Left hindlimb (tissue), 1 donor: ENCODE measurements at regions not wholly inside any gene's neighbourhood (a gene's known extent, or its start where the extent isn't known, plus 50 kb on each side); places are given as distances from the start of the nearest gene placed in this dataset.
"Not testable (repeated sequence)": the region's sequence is repeated elsewhere in the genome, so short reads cannot be mapped to it uniquely, and the experiment has no call there.

ENCODE experiments used
- DNase-seq: peaks from one replicate; pipeline ENCODE4 v3.0.0-alpha.2; 2018

DNA sequence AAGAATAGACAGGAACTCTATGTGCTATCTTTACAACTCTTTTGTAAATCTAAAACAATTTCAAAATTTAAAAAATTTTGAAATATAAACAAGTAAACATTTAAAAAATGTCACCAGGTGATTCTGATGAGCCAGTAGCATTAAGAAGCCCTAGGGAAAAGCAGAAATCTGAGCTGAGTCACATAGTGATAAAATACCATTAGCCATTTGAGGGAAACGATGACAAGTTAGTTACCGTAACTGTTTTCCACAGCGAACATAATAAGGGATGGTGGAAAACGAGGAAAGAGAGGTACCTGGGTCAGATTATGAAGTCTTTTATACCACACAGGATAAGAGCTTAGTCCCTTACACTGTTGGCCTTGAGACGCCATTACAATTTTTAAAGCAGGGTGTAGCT is 55.5 kb downstream of the PRR15 start:
- DNase-seq = no peak

- DNase-seq = no peak
Observed at GRCh38 chr7:29619848-29620555, 56.4 kb downstream of the PRR15 start.

DNA sequence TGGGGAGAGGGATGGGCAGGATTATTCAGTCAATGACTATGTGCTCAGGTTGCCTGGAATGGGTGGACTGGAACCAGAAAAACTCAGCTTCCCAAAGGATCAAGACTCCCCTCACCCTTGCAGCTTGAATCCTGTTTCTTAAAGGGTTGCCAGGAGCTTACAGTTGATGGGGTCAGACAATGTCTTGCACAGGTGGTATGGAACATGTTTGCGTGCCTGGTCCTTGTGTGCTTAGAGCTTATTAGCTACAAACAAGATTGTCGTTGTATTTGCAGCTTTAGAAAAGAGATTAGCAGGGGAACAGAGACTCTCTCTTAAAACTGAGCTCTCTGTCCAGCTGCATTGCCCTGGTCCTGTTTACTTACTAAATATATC is 56.9 kb downstream of the PRR15 start:
- no peak for DNase-seq

DNA sequence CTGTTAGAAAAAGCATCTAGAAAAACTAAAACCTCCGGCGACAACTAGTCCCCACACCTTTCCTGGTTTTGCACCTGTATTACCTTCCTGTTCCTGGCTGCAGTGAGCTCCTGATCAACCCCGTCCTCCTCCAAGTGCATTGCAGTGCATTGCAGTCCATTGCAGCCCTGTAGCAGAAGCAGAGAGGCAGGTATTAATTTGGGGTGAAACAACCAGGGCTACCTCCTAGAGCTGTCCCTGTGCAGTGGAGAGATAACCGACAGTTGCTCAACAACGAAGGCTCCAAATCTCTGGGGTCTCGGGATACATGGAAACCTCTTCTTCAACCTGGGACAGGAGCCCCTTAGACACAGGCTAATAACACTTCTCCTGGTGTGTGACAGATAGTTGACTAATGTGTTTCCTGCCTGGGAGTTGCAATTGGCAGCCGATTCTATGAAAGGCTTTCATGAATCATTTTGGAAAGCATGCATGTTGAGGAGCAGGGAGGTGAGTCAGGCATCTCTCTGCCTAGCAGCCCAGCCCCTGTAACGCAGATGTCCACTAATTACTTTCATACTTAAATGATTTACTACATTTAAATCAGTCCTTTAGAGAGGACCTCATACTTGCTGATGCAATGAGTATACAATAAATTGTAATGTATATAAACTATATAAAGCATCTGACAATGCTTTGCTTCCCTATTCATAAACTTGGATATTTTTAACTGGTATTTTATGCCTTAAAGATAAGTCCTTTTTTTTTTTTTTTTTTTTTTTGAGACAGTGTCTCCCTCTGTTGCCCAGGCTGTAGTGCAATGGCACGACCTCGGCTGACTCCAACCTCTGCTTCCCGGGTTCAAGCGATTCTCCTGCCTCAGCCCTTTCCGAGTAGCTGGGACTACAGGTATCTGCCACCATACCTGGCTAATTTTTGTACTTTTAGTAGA is 59.0 kb downstream of the PRR15 start:
- DNase-seq = no peak

- no peak for DNase-seq
Observed at GRCh38 chr7:29623973-29624372, 60.3 kb downstream of the PRR15 start.

DNA sequence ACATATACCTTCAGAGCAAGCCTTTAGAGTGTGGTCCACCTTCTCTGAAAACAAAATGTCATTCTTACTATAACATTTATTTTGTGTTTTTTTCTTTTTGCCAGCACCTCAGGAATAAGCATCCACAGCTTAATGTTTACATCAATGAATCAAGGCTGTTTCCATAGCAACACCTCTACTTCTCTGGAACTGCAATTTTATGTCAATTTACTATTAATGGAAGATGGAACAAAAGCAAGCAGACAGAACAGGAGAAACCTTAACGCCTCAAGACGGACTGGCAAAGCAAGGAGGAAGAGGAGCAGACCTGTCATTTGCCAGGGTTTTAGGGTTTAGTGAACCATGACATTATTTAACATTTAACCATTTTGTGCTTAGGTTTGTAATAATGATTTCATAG is 63.1 kb downstream of the PRR15 start:
- DNase-seq = no peak

DNA sequence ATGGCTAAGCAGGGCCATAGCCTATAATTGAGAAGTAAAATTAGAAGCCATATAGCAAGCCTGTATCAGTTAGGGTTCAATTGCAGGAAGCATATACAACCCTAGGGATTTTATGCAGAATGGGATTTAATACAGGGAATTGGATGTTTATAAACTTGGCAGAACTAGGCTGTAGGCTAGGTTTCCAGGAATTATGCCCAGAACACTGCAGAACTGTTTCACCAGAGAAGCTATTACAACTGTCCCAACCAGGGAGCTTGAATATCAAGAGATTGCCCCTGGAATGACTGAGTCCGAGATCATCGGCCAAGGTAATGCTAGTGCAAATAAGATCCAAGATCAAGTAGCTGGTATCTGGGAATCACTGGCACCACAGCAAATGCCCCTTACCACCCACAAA is 64.0 kb downstream of the PRR15 start:
- no peak for DNase-seq

DNA sequence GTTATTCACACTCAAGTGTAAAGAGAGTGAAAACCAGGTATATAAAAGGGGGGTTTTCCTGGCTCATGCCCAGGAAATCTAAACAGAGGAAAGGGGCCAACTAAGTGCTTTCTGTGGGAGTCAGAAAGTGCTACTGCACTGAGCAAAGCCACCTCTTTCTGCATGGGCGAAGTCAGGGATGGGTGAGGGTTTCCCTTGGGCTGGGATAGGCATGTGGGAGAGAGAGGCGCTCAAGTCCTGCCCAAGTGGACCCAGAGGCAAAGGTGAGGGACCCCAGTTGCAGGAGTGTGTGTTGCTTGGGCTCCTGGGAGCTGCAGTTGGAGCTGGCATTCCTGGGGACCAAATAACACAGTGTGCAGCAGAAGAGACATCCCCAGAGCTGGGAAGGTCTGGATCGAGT is 65.9 kb downstream of the PRR15 start:
- no peak for DNase-seq

GRCh38 chr7:29635067-29636008 is 71.7 kb downstream of the PRR15 start:
- DNase-seq = not testable (repeated sequence)

- DNase-seq = no peak
Observed at GRCh38 chr7:29636009-29636351, 72.3 kb downstream of the PRR15 start.

GRCh38 chr7:29637374-29637773 is 73.7 kb downstream of the PRR15 start:
- DNase-seq = no peak

GRCh38 chr7:29638841-29639240 is 75.2 kb downstream of the PRR15 start:
- DNase-seq = not testable (repeated sequence)

DNA sequence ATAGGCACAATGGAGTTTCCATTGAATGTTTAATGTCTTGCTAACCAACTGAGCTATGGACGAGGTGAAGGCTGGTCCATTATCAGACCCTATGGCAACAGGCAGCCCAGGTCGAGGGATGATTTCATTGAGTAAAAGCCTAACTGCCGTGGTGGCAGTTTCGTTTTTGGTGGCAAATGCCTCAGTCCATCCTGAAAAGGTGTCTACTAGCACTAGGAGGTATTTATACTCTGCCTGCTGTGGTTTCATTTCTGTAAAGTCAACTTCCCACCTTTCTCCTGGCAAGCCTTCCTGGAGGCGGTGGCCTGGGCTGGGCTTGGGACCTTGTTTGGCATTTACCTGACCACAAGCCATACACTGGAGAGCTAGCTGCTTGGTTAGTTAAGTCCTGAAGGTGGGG is 75.8 kb downstream of the PRR15 start:
- DNase-seq = no peak

- DNase-seq = no peak
Observed at GRCh38 chr7:29639886-29640595, 76.4 kb downstream of the PRR15 start.

DNA sequence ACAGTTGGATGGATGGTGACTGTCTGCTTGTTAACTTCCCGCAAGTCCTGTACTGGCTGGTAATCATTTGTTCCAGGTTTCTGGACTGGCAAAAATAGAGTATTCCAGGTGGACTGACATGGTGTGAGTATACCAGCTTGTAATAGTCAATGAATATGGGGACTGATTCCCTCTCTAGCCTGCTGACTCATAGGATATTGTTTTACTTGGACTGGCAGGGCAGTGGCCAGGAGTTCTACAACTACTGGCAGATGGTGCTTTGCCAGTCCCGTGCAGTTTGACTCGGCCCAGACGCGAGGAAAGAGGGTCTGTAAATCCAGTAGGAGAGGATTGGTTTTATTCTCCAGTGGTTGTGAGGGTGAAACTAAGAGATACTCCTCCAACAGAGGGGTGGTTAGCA is 78.0 kb downstream of the PRR15 start:
- no peak for DNase-seq

DNA sequence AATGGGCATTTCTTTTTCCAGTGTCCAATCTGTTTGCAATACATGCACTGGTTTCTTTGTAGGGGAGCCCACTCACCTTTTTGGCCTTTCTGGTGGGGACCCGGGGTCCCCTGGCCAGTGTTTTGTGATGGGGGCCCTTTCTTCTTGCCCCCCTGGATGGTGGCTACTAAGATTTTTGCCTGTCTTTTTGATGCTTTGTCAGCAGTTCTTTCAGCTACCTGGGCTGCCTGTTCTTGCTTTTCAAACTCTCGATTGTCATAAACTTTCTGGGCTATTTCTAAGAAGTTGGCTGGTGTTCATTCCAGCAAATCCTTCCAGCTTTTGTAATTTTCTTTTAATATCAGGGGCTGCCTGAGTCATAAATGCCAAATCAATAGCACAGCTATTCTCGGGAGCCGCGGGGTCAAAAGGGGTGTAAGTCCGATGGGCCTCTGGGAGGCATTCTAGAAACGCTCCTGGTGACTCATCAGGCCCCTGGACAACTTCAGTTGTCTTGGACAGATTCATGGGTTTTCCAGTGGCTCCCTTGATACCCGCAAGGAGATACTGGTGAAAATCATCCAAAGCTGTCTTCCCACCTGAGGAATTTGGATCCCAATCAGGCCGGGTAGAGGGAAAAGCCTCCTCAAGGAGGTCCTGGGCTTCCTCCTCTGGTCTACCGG is 79.0 kb downstream of the PRR15 start:
- no peak for DNase-seq

- DNase-seq = not testable (repeated sequence)
Observed at GRCh38 chr7:29646116-29646515, 82.5 kb downstream of the PRR15 start.

- no peak for DNase-seq
Observed at GRCh38 chr7:29647020-29647654, 83.5 kb downstream of the PRR15 start.

GRCh38 chr7:29647691-29648210 is 84.1 kb downstream of the PRR15 start:
- DNase-seq = not testable (repeated sequence)

GRCh38 chr7:29649028-29649716 is 85.5 kb downstream of the PRR15 start:
- DNase-seq = no peak

- no peak for DNase-seq
Observed at GRCh38 chr7:29649876-29650275, 86.2 kb downstream of the PRR15 start.
